M059J (cell line): ENCODE measurements at regions not wholly inside any gene's neighbourhood (a gene's known extent, or its start where the extent isn't known, plus 50 kb on each side); places are given as distances from the start of the nearest gene placed in this dataset.
"Not testable (repeated sequence)": the region's sequence is repeated elsewhere in the genome, so short reads cannot be mapped to it uniquely, and the experiment has no call there.

ENCODE experiments used
- DNase-seq: peaks from one replicate; pipeline ENCODE4 v3.0.0-alpha.2; 2012; ENCODE audit warnings: low read depth

DNA sequence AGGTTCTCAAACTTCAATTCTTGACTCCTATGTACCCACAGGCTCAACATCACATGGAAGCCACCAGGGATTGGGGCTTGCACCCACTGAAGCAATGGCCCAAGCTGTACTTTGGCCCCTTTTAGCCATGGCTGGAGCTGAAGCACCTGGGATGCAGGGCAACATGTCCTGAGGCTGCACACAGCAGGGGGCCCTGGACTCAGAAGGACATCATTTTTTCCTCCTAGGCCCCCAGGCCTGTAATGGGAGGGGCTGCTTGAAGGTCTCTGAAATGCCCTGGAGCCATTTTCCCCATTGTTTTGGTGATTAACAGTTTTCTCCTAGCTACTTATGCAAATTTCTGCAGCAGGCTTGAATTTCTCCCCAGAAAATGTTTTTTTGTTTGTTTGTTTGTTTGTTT is 465.1 kb upstream of the PCDH10 start:
- no peak for DNase-seq

DNA sequence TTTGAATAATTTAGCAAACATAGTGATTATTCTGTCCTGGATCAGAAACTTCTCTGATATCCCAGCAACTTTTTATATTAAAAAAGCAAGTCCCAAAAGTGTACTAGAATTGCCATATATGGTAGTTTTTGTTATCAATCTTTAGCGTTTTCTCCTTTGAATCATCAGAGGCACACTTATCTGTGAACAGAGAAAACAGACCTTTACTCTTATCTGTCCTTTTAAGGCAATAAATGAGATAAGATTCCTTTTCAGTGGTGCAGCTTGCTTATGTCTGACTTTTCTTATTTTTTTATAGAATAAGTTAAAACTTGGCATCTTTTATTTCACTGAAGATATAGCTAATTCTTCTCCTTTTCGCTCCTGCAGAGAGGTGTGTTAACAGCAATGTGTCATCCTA is 458.1 kb upstream of the PCDH10 start:
- no peak for DNase-seq

DNA sequence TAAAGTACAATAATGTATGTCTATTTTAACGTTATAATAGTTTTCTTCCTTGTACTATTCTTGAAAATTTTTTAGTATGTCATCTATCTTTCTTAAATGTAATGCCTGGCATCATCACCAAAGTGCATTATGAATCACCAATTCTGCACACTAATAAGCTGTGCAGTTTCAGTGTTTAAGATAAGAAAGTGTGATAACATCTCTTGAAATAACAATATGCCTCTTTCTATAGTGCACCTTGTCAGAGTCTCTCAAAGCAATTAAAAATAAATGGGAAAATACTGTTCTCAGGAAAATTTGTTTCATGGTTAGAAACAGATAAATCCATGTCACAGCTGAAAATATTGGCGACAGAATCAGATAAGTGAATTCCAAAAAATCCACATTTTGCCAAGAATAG is 457.4 kb upstream of the PCDH10 start:
- no peak for DNase-seq

DNA sequence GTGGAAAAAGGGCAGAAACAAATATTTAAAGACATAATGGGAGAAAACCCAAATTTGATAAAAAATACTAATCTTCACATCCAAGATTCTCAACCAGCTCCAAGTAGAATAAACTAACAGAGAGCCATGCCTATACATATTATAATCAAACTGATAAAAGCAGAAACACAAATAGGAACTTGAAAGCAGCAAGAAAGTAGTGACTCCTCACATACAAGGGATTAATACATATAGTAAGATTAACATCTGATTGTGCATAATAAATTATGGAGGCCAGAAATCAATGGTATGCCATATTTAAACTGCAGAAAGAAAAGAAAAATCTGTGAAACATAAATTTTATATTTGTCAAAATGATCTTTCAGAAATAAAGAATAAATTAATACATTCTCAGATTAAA is 454.3 kb upstream of the PCDH10 start:
- no peak for DNase-seq

DNA sequence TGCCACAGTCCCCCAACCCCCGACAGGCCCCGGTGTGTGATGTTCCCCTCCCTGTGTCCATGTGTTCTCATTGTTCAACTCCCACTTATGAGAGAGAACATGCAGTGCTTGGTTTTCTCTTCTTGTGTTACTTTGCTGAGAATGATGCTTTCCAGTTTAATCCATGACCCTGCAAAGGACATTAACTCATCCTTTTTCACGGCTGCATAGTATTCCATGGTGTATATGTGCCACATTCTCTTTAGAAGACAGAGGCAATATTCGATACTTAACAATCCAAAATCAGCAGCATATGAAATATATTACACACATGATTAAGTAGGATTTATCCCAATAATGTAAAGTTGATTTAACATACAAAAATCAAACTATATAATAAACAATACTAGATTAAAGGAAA is 451.6 kb upstream of the PCDH10 start:
- DNase-seq: not testable (repeated sequence)

GRCh38 chr4:132707955-132708354 is 441.1 kb upstream of the PCDH10 start:
- no peak for DNase-seq

GRCh38 chr4:132709056-132709455 is 440.0 kb upstream of the PCDH10 start:
- no peak for DNase-seq

DNA sequence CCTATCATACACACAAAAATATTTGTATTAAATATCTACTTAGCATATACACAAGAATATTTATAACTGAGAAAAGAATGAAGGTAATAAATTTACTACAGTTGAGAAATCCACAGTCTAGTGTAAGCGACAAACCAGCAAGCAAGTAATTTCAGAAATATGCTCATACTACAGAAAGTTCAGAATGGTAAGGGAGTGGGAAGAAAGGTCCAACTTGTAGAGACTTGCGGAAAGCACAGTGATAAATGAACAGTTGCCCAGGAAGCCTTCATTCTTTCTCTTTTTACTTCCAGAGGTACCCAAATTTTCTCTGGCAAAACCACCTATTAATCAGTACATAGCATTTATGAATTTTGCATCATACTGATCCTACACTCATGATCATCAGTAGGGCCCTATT is 438.1 kb upstream of the PCDH10 start:
- no peak for DNase-seq

GRCh38 chr4:132737344-132737743 is 411.8 kb upstream of the PCDH10 start:
- no peak for DNase-seq

- no peak for DNase-seq
Measured at GRCh38 chr4:132759199-132759780, 389.8 kb upstream of the PCDH10 start.

GRCh38 chr4:132763465-132763864 is 385.6 kb upstream of the PCDH10 start:
- DNase-seq: no peak

DNA sequence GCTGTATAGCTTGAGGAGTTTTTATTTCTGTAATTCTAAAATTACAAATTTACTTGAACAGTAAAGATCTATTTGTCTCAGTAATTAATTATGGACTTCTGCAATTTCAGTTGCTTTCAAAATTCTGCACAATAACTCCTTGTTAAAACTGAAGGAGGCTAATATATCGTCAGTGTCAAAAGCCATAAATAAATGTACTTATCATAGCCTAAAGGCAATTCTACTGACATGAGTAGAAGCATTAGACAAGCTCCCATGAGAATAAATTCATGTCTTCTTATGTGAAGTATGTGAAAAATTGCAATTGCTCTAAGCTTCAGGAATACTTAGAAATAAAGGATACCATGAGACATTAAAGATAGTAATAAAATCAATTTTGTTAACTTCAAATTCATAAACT is 381.2 kb upstream of the PCDH10 start:
- no peak for DNase-seq

DNA sequence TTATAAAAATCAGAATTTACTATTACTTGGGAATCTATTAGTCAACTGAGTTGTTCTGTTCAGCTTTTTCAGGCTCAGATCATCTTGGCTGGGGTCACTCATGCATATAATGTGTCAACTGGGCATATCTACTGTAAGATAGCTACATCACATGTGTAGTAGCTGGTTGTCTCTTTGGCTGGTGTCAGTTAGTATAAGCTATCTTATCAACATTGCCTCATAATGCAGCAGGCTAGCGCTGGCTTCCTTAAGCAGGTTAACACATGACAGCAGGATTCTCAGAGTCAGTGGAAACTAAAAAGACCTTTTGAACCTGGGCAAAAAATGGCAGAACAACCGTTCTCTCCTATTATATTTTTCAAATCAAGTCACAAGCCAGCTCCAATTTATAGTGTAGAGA is 378.3 kb upstream of the PCDH10 start:
- no peak for DNase-seq

DNA sequence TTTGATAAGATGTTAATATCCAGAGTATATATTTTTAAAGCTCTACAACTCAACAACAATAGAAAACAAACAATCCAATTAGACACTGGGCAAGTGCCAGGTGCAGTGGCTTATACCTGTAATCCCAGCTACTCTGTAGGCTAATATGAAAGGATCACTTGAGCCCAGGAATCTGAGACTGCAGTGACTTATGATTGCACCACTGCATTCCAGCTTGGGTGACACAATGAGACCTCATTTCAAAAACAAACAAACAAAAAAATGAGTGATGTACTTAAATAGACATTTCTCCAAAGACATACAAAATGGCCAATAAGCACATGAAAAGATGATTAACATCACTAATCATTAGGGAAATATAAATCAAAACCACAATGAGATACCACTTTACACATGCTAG is 356.8 kb upstream of the PCDH10 start:
- no peak for DNase-seq

- no peak for DNase-seq
Measured at GRCh38 chr4:132797856-132798255, 351.2 kb upstream of the PCDH10 start.

DNA sequence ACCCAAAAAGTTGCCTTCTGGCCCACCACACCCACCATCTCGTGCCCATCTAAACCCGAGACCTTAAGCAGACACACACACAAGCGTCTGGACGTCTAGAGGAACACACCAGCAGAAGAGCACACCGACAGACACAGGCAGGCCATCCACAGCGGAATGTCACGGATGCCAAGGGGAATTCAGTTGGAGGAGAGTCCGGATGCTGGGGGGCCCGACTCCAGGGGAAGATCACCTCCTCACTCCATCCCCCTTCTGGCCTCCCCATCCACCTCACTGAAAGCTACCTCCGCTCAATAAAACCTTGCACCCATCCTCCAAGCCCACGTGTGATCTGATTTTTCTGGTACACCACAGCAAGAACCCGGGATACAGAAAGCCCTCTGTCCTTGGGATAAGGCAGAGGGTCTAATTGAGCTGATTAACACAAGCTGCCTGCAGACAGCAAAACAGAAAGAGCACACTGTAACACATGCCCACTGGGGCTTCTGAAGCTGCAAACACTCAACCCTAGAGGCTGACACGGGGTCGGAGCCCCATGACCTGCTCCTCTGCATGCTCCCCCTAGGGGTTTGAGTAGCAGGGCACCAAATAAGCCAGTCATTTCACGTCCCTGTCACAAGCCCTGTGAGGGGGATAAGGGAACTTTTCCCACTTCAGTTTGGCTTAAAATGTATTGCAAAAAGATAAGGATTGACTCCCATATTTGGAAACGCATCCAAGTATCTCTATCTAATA is 339.6 kb upstream of the PCDH10 start:
- no peak for DNase-seq

- not testable (repeated sequence) for DNase-seq
Measured at GRCh38 chr4:132813061-132813460, 336.0 kb upstream of the PCDH10 start.

GRCh38 chr4:132818091-132818490 is 331.0 kb upstream of the PCDH10 start:
- no peak for DNase-seq

DNA sequence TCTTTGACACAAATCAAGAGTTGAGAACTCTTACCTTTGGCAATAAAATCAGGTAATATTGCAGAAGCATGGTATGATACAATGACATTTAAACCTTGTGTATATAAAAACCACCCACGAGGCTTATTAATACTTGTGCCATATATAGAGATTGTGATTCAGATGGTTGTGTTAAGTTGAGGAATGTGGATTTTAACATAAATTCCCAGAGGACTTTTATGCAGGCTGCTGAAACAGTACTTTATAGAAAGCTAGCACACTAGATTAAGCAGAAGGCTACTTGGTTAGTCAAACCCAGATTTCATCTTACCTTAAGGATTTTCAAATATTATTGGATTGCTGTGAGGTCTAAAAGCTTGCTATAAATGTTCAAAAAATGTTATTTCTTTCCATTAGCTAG is 325.7 kb upstream of the PCDH10 start:
- DNase-seq: no peak

GRCh38 chr4:132824761-132825160 is 324.3 kb upstream of the PCDH10 start:
- no peak for DNase-seq

- no peak for DNase-seq
Measured at GRCh38 chr4:132827522-132827921, 321.6 kb upstream of the PCDH10 start.

DNA sequence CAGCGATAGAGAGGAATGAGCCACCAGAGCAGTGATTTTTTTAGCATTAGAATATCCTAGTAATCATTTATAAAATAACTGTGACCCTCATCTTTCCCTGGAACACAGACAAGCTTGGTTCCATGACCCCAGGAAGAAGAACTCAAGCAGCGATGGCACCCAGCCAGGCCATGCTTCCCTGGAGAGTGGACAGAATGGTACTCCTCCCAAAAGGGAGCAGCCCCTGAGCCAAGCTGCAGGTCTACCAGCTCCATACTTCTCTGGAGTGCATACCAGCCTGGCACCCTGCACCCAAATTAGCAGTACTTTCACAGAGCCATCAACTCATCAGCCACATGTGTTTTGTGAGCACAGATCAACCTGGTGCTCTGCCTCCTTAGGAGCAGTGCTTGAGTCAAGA is 310.9 kb upstream of the PCDH10 start:
- no peak for DNase-seq

- DNase-seq: no peak
Measured at GRCh38 chr4:132839070-132839469, 310.0 kb upstream of the PCDH10 start.

GRCh38 chr4:132859929-132860328 is 289.2 kb upstream of the PCDH10 start:
- no peak for DNase-seq
